Parathyroid adenoma (tissue), 2 donors: ENCODE measurements at regions not wholly inside any gene's neighbourhood (a gene's known extent, or its start where the extent isn't known, plus 50 kb on each side); places are given as distances from the start of the nearest gene placed in this dataset.

Source experiments
- H2AFZ ChIP-seq: fragments of 300-600 bp; sonication (generic); one replicate; pipeline ENCODE4 v1.7.0; 2017; ENCODE audit warnings: antibody characterized with exemption, mild to moderate bottlenecking
- H3K27ac ChIP-seq: fragments of 300-600 bp; sonication (generic); one replicate; pipeline ENCODE4 v1.7.0; 2017
- H3K27me3 ChIP-seq: fragments of 300-600 bp; sonication (generic); one replicate; pipeline ENCODE4 v1.7.0; 2017; ENCODE audit warnings: low read length; ENCODE audit not compliant: control insufficient read depth, insufficient read depth
- H3K36me3 ChIP-seq: fragments of 300-600 bp; sonication (generic); one replicate; pipeline ENCODE4 v1.7.0; 2017; ENCODE audit warnings: low read length; ENCODE audit not compliant: control insufficient read depth, insufficient read depth
- H3K4me1 ChIP-seq: fragments of 300-600 bp; sonication (generic); one replicate; pipeline ENCODE4 v1.7.0; 2017; ENCODE audit warnings: control low read depth
- H3K4me2 ChIP-seq: fragments of 300-600 bp; sonication (generic); one replicate; pipeline ENCODE4 v1.7.0; 2017; ENCODE audit warnings: low read length
- H3K4me3 ChIP-seq: fragments of 300-600 bp; sonication (generic); one replicate; pipeline ENCODE4 v1.7.0; 2017; ENCODE audit warnings: low read depth, low read length
- H3K79me2 ChIP-seq: fragments of 300-600 bp; sonication (generic); one replicate; pipeline ENCODE4 v1.7.0; 2017; ENCODE audit warnings: control low read depth
- H3K9ac ChIP-seq: fragments of 300-600 bp; sonication (generic); one replicate; pipeline ENCODE4 v1.7.0; 2017; ENCODE audit warnings: mild to moderate bottlenecking
- H3K9me3 ChIP-seq: fragments of 300-600 bp; sonication (generic); one replicate; pipeline ENCODE4 v1.7.0; 2017; ENCODE audit warnings: low read length; ENCODE audit not compliant: control insufficient read depth
- CTCF ChIP-seq: fragments of 300-600 bp; sonication (generic); IDR thresholded peaks from one replicate; pipeline ENCODE4 v1.7.0; 2017; ENCODE audit warnings: antibody characterized with exemption, mild to moderate bottlenecking
- donor health status: primary hyperparathyroidism.

GRCh38 chr6:79797912-79798311 lies 149.4 kb downstream of the ELOVL4 start:
- Histone ChIP-seq H3K27ac (no peak overlapping the region), H2AFZ (no peak overlapping the region)
- no peak for TF ChIP-seq CTCF

GRCh38 chr6:79797163-79797764 lies 150.1 kb downstream of the ELOVL4 start:
- Histone ChIP-seq H3K9ac (no peak overlapping the region), H3K27ac (no peak overlapping the region), H3K4me2 (no peak overlapping the region), H3K79me2 (no peaks in the 10 kb centered on the region), H3K36me3 (no peaks in the 10 kb centered on the region), H3K4me1 (peaks cover 3% of the 10 kb centered on the region), H3K27me3 (no peaks in the 10 kb centered on the region), H3K9me3 (no peaks in the 10 kb centered on the region), H3K4me3 (no peak overlapping the region), H2AFZ (no peak overlapping the region)
- no peak for TF ChIP-seq CTCF

More at GRCh38 chr6:79797912-79798311, 149.4 kb downstream of the ELOVL4 start:
- no peak overlapping the region for H3K4me3 ChIP-seq
- H3K4me1 ChIP-seq = peaks cover 3% of the 10 kb centered on the region
- H3K79me2 ChIP-seq = no peaks in the 10 kb centered on the region
- H3K4me2 ChIP-seq = no peak overlapping the region
- H3K36me3 ChIP-seq = no peaks in the 10 kb centered on the region
- no peaks in the 10 kb centered on the region for H3K9me3 ChIP-seq
- no peak overlapping the region for H3K9ac ChIP-seq
- H3K27me3 ChIP-seq = no peaks in the 10 kb centered on the region

GRCh38 chr6:79796197-79796596 lies 151.2 kb downstream of the ELOVL4 start:
- no peak overlapping the region for H3K27ac ChIP-seq
- no peak for TF ChIP-seq CTCF
- peak overlapping the region; percentile 72 for H2AFZ ChIP-seq
- H3K4me1 ChIP-seq = peaks cover 3% of the 10 kb centered on the region
- no peaks in the 10 kb centered on the region for H3K36me3 ChIP-seq
- no peak overlapping the region for H3K4me3 ChIP-seq
- H3K27me3 ChIP-seq = no peaks in the 10 kb centered on the region
- no peak overlapping the region for H3K9ac ChIP-seq
- H3K4me2 ChIP-seq = no peak overlapping the region
- H3K9me3 ChIP-seq = no peaks in the 10 kb centered on the region
- no peaks in the 10 kb centered on the region for H3K79me2 ChIP-seq

GRCh38 chr6:79789896-79790295 lies 157.5 kb downstream of the ELOVL4 start:
- Histone ChIP-seq H3K4me3 (no peak overlapping the region), H3K9ac (no peak overlapping the region), H3K27ac (no peak overlapping the region), H3K9me3 (no peaks in the 10 kb centered on the region), H2AFZ (no peak overlapping the region), H3K36me3 (no peaks in the 10 kb centered on the region), H3K79me2 (no peaks in the 10 kb centered on the region), H3K27me3 (no peaks in the 10 kb centered on the region), H3K4me1 (peaks cover 6% of the 10 kb centered on the region), H3K4me2 (no peak overlapping the region)
- no peak for TF ChIP-seq CTCF

GRCh38 chr6:79788756-79789155 lies 157.6 kb downstream of the SH3BGRL2 start:
- no peak for TF ChIP-seq CTCF

More at GRCh38 chr6:79788756-79789155, 157.6 kb downstream of the SH3BGRL2 start:
- Histone ChIP-seq H3K79me2 (no peaks in the 10 kb centered on the region), H3K9ac (no peak overlapping the region), H3K4me2 (no peak overlapping the region), H3K27ac (no peak overlapping the region), H3K36me3 (no peaks in the 10 kb centered on the region), H3K9me3 (no peaks in the 10 kb centered on the region), H3K27me3 (no peaks in the 10 kb centered on the region), H3K4me1 (peaks cover 6% of the 10 kb centered on the region), H2AFZ (peak overlapping the region; percentile 0), H3K4me3 (no peak overlapping the region)
